ENCODE measurements at regions not wholly inside any gene's neighbourhood (a gene's known extent, or its start where the extent isn't known, plus 50 kb on each side); places are given as distances from the start of the nearest gene placed in this dataset.
"Not testable (repeated sequence)": the region's sequence is repeated elsewhere in the genome, so short reads cannot be mapped to it uniquely, and the experiment has no call there.

DNA sequence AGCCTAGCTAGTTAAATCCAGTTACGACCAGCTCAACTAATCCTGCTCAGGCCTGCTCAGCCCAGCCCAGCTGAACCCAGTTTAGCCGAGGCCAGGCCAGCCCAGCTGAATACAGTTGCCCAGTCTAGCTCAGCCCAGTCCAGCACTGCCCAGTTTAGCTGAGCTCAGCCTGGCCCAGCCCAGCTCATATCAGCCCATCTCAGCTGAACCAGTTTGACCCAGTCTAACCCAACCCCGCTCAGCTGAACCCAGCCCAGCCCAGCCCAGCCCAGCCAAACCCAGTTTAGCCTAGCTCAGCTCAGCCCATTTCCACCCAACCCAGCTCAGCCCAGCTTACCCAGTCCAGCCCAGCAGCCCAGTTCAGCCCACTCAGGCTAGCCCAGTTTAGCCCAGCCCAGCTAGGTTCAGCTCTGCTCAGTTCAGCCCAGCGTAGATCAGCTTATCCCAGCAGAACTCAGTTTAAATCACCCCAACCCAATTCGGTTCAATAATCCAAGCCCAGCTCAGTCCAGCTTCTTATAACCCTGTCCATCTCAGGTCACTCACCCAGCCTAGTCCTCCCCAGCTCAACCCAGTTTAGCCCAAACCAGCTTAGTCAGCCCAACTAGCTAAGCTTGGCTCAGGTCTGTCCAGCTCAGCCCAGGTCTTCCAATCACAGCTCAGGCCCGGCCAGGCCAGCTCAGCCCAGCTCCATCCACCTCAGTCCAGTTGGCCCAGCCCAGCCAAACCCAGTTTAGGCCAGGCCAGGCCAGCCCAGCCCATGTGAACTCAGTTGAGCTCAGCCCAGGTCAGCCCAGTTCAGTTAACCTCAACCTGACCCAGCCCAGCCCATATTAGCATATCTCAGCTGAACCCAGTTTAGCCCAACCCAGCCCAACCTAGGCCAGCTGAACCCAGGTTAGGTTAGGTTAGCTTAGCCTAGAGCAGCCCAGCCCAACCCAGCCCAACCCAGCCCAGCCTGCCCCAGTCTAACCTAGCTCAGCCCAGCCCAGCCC lies 76.7 kb downstream of the TMEM121 start:
- DNase-seq (ENCODE audit: insufficient read length, low spot score) (no peak), FAIRE-seq (peak; percentile 48)
- TF ChIP-seq TAF1 (IDR thresholded peaks at IDR 0.05; ENCODE audit: low read depth, low read length) (no peak), POLR2A (IDR thresholded peaks at IDR 0.05; ENCODE audit: low read depth, low read length) (no peak), SPI1 (IDR thresholded peaks at IDR 0.05; ENCODE audit: low read depth, low read length) (no peak), POLR2AphosphoS5 (IDR thresholded peaks at IDR 0.05; ENCODE audit: low read depth, low read length) (no peak), POU2F2 (IDR thresholded peaks at IDR 0.05; ENCODE audit: low read depth, low read length) (no peak), PAX5 (IDR thresholded peaks at IDR 0.05; ENCODE audit: insufficient read depth, low read length, severe bottlenecking) (no peak)

GRCh38 chr14:105604531-105605463 lies 78.4 kb downstream of the TMEM121 start:
- not testable (repeated sequence) for DNase-seq (ENCODE audit: insufficient read length, low spot score); FAIRE-seq

DNA sequence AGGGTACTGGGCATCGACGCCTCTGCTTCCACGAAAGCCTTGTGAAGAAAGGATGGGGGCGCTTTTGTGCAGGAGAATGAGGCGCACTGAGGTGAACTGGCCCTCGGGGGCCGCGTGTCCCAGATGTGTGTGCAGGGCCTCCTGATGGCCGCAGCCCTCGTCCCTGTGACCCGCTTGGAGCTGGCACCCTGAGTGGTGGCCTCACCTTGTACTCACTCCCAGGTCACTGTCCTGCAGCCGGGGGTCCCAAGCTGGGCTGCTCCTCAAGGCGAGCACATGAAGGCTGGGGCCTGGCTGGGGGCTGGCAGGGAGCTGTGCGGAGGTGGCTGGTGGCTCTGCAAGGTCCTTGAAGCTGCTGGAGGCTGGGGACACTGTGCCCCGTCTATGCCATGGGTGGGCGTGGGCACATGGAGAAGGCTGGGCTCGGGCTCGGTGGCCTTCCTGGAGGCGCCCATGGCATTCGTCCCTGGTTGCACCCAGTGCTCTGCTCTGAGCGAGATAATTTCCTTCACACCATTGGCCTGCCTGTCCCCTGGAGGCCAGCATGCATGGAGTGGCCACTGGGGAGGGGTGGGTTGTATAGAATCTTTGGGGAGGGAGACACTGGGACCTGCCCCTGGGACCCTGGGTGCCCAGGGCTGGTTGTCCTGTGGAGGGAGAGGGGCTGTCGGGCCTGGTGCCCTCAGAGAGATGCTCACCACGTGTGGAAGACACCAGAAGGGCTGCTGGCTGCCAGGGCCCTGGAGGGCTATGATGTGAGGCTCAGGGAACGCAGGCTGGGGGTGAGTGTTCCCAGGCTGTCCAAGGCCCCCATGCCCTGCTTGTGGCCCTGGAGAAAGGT lies 79.3 kb downstream of the TMEM121 start:
- no peak for DNase-seq (ENCODE audit: insufficient read length, low spot score)
- FAIRE-seq, result no peak
- TF ChIP-seq SPI1 (IDR thresholded peaks at IDR 0.05; ENCODE audit: low read depth, low read length), result no peak
- TF ChIP-seq POLR2A (IDR thresholded peaks at IDR 0.05; ENCODE audit: low read depth, low read length), result no peak
- no peak for TF ChIP-seq POU2F2 (IDR thresholded peaks at IDR 0.05; ENCODE audit: low read depth, low read length)
- TF ChIP-seq TAF1 (IDR thresholded peaks at IDR 0.05; ENCODE audit: low read depth, low read length), result no peak
- no peak for TF ChIP-seq PAX5 (IDR thresholded peaks at IDR 0.05; ENCODE audit: insufficient read depth, low read length, severe bottlenecking)
- TF ChIP-seq POLR2AphosphoS5 (IDR thresholded peaks at IDR 0.05; ENCODE audit: low read depth, low read length), result no peak

DNA sequence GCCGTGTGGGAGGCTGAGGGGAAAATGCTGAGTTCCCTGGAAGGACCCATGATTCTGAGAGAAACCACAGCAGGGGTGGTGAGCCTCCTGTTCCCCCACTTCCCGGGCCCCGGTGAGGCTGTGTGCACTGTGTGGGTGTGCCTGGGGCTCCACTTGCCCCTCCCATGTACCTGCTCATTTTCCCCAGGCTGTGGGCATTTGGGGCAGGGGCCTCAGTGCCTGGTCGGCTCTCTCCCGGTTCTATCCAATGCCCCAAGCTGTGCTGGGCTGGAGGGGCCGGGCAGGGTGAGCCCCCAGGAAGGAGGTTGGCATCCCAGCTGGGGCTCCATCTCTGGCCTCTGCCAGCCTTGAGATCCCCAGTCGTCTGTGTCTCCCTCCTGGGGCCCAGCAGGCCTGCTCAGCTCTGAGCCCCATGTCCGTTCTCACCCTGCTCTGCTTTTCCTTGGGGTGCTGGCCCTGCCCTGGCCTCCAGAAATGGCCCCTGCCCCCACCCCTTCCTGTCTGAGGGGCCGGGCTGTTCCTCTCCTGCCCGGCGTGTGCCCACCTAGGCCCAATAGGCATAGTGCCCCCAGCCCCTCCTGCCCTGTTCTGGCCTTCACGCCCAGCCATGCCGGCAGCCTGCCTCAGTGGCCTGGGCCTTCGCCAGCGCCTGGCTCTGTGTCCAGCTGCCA lies 80.1 kb downstream of the TMEM121 start:
- FAIRE-seq, result not testable (repeated sequence)

DNA sequence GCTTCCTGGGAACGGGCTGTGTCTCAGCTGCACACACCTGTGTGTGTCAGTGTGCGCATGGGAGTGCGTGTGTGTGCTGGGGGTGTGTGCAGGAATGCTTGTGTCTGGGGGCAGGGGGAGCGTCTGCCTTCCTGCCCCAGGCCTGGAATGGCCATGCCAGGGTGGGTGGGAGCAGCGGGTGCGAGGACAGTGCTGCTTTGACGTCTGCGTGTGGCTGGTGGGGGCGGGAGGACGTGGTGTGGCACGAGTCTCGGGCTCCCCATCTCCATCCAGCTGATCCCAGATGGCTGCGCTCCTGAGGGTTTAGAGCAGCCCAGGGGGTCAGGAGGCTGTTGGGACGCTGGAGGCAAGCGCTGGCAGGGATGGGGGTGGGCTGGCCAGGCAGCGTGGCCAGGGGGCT lies 80.6 kb downstream of the TMEM121 start:
- not testable (repeated sequence) for FAIRE-seq; DNase-seq (ENCODE audit: insufficient read length, low spot score)

More for the DNA sequence above, 80.1 kb downstream of the TMEM121 start:
- DNase-seq (ENCODE audit: insufficient read length, low spot score), result not testable (repeated sequence)

GRCh38 chr14:105614987-105615386 lies 88.6 kb downstream of the TMEM121 start:
- not testable (repeated sequence) for DNase-seq (ENCODE audit: insufficient read length, low spot score); FAIRE-seq

DNA sequence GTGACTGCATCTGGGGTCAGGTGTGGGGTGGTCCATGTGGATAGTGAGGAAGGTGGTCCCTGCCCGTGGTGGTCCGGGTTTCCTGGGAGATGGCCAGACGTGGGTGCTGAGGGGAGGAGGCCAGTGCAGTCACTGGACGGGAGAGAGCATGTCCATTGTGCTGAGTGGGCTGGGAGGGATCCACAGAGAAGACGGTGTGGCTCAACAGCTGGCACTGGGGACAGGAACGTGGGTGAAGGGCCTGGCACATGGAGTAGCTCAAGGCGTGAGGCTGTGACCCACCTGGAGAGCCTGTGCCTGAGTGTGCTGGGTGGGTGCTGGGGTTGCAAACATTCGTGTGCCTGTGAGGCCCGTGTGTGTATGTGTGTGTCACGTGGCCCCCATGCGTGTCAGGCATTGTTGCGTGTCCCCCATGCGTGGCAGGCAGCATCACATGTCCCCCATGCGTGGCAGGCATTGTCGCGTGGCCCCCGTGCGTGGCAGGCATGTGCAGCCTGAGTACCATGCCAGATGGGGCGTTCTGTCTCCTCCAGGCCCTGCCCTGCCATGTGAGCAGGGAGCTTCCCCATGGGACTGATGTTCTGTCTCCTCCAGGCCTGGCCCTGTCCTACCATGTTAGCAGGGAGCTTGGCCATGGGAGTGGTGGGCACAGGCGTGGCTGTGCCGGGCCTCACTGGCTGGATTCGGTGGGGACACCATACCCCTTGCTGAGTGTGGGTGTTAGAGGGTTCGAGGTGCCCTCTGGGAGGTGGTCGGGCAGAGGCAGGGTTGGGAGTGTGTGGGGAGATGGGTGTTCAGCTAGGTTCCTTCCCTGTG lies 89.8 kb downstream of the TMEM121 start:
- FAIRE-seq; DNase-seq (ENCODE audit: insufficient read length, low spot score): not testable (repeated sequence)

GRCh38 chr14:105616802-105617192 lies 90.4 kb downstream of the TMEM121 start:
- DNase-seq (ENCODE audit: insufficient read length, low spot score) (no peak), FAIRE-seq (no peak)

DNA sequence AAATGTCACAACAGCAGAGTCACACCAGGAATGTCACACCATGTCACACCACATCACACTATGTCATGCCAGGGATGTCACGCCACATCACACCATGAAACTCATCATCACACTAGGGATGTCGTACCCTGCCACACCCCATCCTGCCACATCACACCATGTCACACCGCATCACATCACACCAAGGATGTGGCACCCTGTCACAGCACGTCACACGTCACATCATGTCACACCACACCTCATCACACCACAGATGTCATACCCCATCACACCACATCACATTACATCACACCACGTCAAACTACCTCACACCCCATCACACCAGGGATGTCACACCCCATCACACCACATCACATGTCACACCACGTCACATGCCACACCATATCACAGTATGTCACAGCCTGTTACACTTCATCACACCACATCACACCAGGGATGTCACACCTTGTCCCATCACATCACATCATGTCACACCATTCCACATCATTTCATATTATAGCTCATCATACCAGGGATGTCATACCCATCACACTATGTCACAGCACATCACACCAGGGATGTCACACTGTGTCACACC lies 90.9 kb downstream of the TMEM121 start:
- FAIRE-seq, result peak; percentile 99
- no peak for TF ChIP-seq POLR2A (IDR thresholded peaks at IDR 0.05; ENCODE audit: low read depth, low read length)
- TF ChIP-seq SPI1 (IDR thresholded peaks at IDR 0.05; ENCODE audit: low read depth, low read length), result no peak
- TF ChIP-seq POU2F2 (IDR thresholded peaks at IDR 0.05; ENCODE audit: low read depth, low read length), result peak; percentile 77; the same call in 1 of the 2 replicates
- TF ChIP-seq TAF1 (IDR thresholded peaks at IDR 0.05; ENCODE audit: low read depth, low read length), result no peak
- DNase-seq (ENCODE audit: insufficient read length, low spot score), result no peak

More at GRCh38 chr14:105616802-105617192, 90.4 kb downstream of the TMEM121 start:
- TF ChIP-seq POLR2A (IDR thresholded peaks at IDR 0.05; ENCODE audit: low read depth, low read length) (no peak), POU2F2 (IDR thresholded peaks at IDR 0.05; ENCODE audit: low read depth, low read length) (no peak), PAX5 (IDR thresholded peaks at IDR 0.05; ENCODE audit: insufficient read depth, low read length, severe bottlenecking) (no peak)

- FAIRE-seq, result not testable (repeated sequence)
Measured at GRCh38 chr14:105617805-105618204, 91.4 kb downstream of the TMEM121 start.

DNA sequence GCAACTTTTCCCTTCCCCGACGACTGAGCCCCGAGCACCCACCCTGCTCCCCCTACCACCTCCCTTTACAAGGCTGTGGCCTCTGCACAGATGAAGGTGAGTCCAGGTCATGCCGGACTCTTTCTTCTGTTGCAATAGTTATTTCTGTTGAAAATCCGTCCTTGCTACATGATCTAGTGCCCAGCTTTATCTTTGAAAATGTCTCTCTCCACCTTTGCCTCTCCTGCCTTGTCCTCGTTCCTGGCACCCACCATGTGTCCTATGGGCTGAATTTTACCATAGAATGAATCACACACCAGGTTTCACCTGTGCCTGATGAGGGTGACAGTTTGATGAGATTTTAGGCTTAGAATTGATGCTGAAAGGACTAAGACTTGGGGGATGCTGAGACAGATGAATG lies 92.9 kb downstream of the TMEM121 start:
- FAIRE-seq; DNase-seq (ENCODE audit: insufficient read length, low spot score): not testable (repeated sequence)

More at GRCh38 chr14:105617805-105618204, 91.4 kb downstream of the TMEM121 start:
- not testable (repeated sequence) for DNase-seq (ENCODE audit: insufficient read length, low spot score)

GRCh38 chr14:105620178-105620864 lies 93.9 kb downstream of the TMEM121 start:
- DNase-seq (ENCODE audit: insufficient read length, low spot score); FAIRE-seq: not testable (repeated sequence)

DNA sequence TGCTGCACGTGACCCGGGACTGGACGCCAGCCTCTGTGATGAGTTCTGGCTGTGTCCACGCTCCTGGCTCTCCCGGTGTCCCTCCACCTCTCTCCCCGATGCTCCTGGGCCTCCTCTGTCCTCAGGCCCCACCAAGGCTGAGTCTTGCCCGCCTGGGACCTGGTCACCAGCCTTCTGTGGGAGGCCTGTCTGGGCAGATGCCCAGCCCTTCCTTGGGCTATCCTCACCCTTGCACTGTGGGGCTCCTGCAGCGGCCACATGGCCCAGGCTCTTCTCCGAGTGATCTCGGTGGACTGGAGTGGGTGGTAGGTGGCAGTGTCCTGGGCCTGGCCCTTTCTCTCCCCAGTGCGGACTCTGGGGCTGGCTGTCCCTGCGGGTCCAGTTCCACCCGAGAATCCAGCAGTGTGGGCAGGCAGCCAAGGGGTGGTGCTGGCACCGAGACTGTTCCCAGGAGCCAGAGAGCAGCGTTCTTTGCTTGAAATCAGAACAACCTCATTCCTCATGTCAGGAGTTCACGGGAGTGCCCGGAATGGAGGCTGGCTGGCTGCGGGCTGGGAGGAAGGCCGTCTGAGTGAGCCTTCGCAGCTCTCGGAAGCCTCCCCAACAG lies 94.6 kb downstream of the TMEM121 start:
- not testable (repeated sequence) for DNase-seq (ENCODE audit: insufficient read length, low spot score); FAIRE-seq
